SK-N-SH (cell line): ENCODE measurements at regions not wholly inside any gene's neighbourhood (a gene's known extent, or its start where the extent isn't known, plus 50 kb on each side); places are given as distances from the start of the nearest gene placed in this dataset.

Experiments
- CHD2 ChIP-seq: fragments of 150-350 bp; IDR thresholded peaks from 2 replicates; pipeline ENCODE4 v1.6.1; 2018; ENCODE audit warnings: low read length; ENCODE audit not compliant: partially characterized antibody
- ELF1 ChIP-seq: IDR thresholded peaks from 2 replicates; pipeline ENCODE4 v1.4.0; 2012
- EP300 ChIP-seq, 2 experiments: IDR thresholded peaks; 2 replicates each; pipeline versions ENCODE4 v1.4.0 to v1.6.1; 2012; ENCODE audit warnings: borderline replicate concordance in 1 of 2, low read depth in 1 of 2, low read length in 1 of 2
- RCOR1 ChIP-seq: fragments of 150-350 bp; IDR thresholded peaks from 2 replicates; pipeline ENCODE4 v1.6.1; 2017; ENCODE audit warnings: antibody characterized with exemption, low read length
- RFX5 ChIP-seq: IDR thresholded peaks from 2 replicates; pipeline ENCODE4 v1.6.1; 2012; ENCODE audit warnings: mild to moderate bottlenecking, improper control_type of control experiment, low read length
- TAF1 ChIP-seq: IDR thresholded peaks from 2 replicates; pipeline ENCODE4 v1.6.1; 2012; ENCODE audit warnings: low read depth, mild to moderate bottlenecking, low read length, moderate library complexity, borderline replicate concordance
- YY1 ChIP-seq: IDR thresholded peaks from 2 replicates; pipeline ENCODE4 v1.4.0; 2012; ENCODE audit warnings: low read depth, mild to moderate bottlenecking
- TF ChIP-seq, protein P1 (sequence below): fragments of 200-600 bp; sonication (generic); IDR thresholded peaks from 2 replicates; pipeline ENCODE4 v1.6.1; 2017; ENCODE audit warnings: antibody characterized with exemption, mild to moderate bottlenecking, moderate library complexity

DNA sequence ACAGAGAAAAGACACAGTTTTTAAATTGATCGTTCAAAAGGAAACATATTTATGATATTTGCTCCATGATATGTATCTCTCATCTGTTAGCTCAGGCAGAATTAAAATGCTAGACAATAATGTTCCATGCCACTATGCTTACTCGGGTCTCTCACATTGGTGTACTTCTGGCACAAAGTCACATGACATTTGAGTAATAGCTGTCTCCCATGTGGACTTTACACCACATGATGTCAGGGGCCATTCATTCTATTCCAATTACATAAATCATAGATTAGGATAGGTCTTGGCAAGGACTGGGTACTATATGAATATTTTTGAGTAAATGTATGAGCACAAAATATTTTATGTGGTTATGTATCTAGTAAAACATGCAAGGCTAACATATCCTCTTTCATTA is 648.4 kb downstream of the PLA2G4A start:
- TF ChIP-seq, protein P1, sequence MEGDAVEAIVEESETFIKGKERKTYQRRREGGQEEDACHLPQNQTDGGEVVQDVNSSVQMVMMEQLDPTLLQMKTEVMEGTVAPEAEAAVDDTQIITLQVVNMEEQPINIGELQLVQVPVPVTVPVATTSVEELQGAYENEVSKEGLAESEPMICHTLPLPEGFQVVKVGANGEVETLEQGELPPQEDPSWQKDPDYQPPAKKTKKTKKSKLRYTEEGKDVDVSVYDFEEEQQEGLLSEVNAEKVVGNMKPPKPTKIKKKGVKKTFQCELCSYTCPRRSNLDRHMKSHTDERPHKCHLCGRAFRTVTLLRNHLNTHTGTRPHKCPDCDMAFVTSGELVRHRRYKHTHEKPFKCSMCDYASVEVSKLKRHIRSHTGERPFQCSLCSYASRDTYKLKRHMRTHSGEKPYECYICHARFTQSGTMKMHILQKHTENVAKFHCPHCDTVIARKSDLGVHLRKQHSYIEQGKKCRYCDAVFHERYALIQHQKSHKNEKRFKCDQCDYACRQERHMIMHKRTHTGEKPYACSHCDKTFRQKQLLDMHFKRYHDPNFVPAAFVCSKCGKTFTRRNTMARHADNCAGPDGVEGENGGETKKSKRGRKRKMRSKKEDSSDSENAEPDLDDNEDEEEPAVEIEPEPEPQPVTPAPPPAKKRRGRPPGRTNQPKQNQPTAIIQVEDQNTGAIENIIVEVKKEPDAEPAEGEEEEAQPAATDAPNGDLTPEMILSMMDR: no peak
- TF ChIP-seq TAF1 (no peak), CHD2 (no peak), EP300 (IDR thresholded peaks at IDR 0.05; ENCODE audit: borderline replicate concordance in 1 of 2, low read depth in 1 of 2, low read length in 1 of 2) (no peak), RFX5 (no peak), RCOR1 (no peak), ELF1 (no peak), YY1 (no peak)
